ENCODE measurements at regions not wholly inside any gene's neighbourhood (a gene's known extent, or its start where the extent isn't known, plus 50 kb on each side); places are given as distances from the start of the nearest gene placed in this dataset.
"Not testable (repeated sequence)": the region's sequence is repeated elsewhere in the genome, so short reads cannot be mapped to it uniquely, and the experiment has no call there.

GRCh38 chr7:109692613-109693012 is 1122.9 kb downstream of the DNAJB9 start:
- in situ Hi-C loops (cut with HindIII; ENCODE audit: low sequenced_read_pairs), result not testable (repeated sequence)

- in situ Hi-C loops (cut with HindIII; ENCODE audit: low sequenced_read_pairs), result no loop called here
These were observed 1124.7 kb downstream of the DNAJB9 start for GRCh38 chr7:109694149-109695071.

GRCh38 chr7:109695419-109695818 is 1125.7 kb downstream of the DNAJB9 start:
- in situ Hi-C loops (cut with HindIII; ENCODE audit: low sequenced_read_pairs), result no loop called here

- in situ Hi-C loops (cut with HindIII; ENCODE audit: low sequenced_read_pairs), result no loop called here
These were observed 1127.0 kb downstream of the DNAJB9 start for GRCh38 chr7:109696723-109697122.

GRCh38 chr7:109699661-109700060 is 1130.0 kb downstream of the DNAJB9 start:
- in situ Hi-C loops (cut with HindIII; ENCODE audit: low sequenced_read_pairs), result no loop called here

GRCh38 chr7:109713366-109713765 is 1143.7 kb downstream of the DNAJB9 start:
- in situ Hi-C loops (cut with HindIII; ENCODE audit: low sequenced_read_pairs), result loop anchor here (5.0 kb wide), 1 partner anchor 59 kb away; no protein-coding TSS in a partner anchor

GRCh38 chr7:109719359-109719758 is 1149.7 kb downstream of the DNAJB9 start:
- in situ Hi-C loops (cut with HindIII; ENCODE audit: low sequenced_read_pairs), result not testable (repeated sequence)

- in situ Hi-C loops (cut with HindIII; ENCODE audit: low sequenced_read_pairs), result no loop called here
These were observed 1164.9 kb downstream of the DNAJB9 start for GRCh38 chr7:109734601-109735000.

GRCh38 chr7:109735881-109736280 is 1166.2 kb downstream of the DNAJB9 start:
- in situ Hi-C loops (cut with HindIII; ENCODE audit: low sequenced_read_pairs), result no loop called here

GRCh38 chr7:109745677-109746410 is 1176.2 kb downstream of the DNAJB9 start:
- in situ Hi-C loops (cut with HindIII; ENCODE audit: low sequenced_read_pairs), result no loop called here

GRCh38 chr7:109751241-109751640 is 1181.6 kb downstream of the DNAJB9 start:
- in situ Hi-C loops (cut with HindIII; ENCODE audit: low sequenced_read_pairs), result no loop called here

GRCh38 chr7:109752068-109752467 is 1182.4 kb downstream of the DNAJB9 start:
- in situ Hi-C loops (cut with HindIII; ENCODE audit: low sequenced_read_pairs), result no loop called here

- in situ Hi-C loops (cut with HindIII; ENCODE audit: low sequenced_read_pairs), result no loop called here
These were observed 1188.0 kb downstream of the DNAJB9 start for GRCh38 chr7:109757713-109758112.

- in situ Hi-C loops (cut with HindIII; ENCODE audit: low sequenced_read_pairs), result no loop called here
These were observed 1193.9 kb downstream of the DNAJB9 start for GRCh38 chr7:109763611-109764010.

GRCh38 chr7:109772161-109772560 is 1202.5 kb downstream of the DNAJB9 start:
- in situ Hi-C loops (cut with HindIII; ENCODE audit: low sequenced_read_pairs), result loop anchor here (5.0 kb wide), 1 partner anchor 60 kb away; no protein-coding TSS in a partner anchor

- in situ Hi-C loops (cut with HindIII; ENCODE audit: low sequenced_read_pairs), result no loop called here
These were observed 1213.1 kb downstream of the DNAJB9 start for GRCh38 chr7:109782806-109783205.

- in situ Hi-C loops (cut with HindIII; ENCODE audit: low sequenced_read_pairs), result no loop called here
These were observed 1236.9 kb downstream of the DNAJB9 start for GRCh38 chr7:109806548-109806947.

GRCh38 chr7:109821156-109821555 is 1251.5 kb downstream of the DNAJB9 start:
- in situ Hi-C loops (cut with HindIII; ENCODE audit: low sequenced_read_pairs), result no loop called here

- in situ Hi-C loops (cut with HindIII; ENCODE audit: low sequenced_read_pairs), result no loop called here
These were observed 1256.1 kb upstream of the LRRN3 start for GRCh38 chr7:109834851-109835250.

- in situ Hi-C loops (cut with HindIII; ENCODE audit: low sequenced_read_pairs), result no loop called here
These were observed 1255.3 kb upstream of the LRRN3 start for GRCh38 chr7:109835577-109835976.

- in situ Hi-C loops (cut with HindIII; ENCODE audit: low sequenced_read_pairs), result no loop called here
These were observed 1254.9 kb upstream of the LRRN3 start for GRCh38 chr7:109836016-109836415.

GRCh38 chr7:109842386-109842785 is 1248.5 kb upstream of the LRRN3 start:
- in situ Hi-C loops (cut with HindIII; ENCODE audit: low sequenced_read_pairs), result no loop called here

All from endothelial cell of hepatic sinusoid (primary cell).